Glomerular visceral epithelial cell (primary cell): ENCODE measurements at regions not wholly inside any gene's neighbourhood (a gene's known extent, or its start where the extent isn't known, plus 50 kb on each side); places are given as distances from the start of the nearest gene placed in this dataset.
"Not testable (repeated sequence)": the region's sequence is repeated elsewhere in the genome, so short reads cannot be mapped to it uniquely, and the experiment has no call there.

Experiments used
- DNase-seq: peaks from one replicate; pipeline ENCODE4 v3.0.0-alpha.2; 2016; ENCODE audit errors: extremely low spot score

DNA sequence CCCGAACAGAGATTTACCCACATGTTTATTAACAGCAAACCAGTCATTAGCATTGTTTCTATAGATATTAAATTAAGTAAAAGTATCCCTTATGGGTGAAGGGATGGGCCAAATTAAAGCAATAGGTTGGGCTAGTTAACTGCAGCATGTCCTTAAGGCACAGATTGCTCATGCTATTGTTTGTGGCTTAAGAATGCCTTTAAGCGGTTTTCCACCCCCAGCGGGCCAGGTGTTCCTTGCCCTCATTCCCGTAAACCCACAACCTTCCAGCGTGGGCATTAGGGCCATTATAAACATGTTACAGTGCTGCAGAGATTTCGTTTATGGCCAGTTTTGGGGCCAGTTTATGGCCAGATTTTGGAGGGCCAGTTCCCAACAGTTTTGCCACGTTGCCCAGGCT, 245.3 kb upstream of the PROK2 start:
- DNase-seq: not testable (repeated sequence)

DNA sequence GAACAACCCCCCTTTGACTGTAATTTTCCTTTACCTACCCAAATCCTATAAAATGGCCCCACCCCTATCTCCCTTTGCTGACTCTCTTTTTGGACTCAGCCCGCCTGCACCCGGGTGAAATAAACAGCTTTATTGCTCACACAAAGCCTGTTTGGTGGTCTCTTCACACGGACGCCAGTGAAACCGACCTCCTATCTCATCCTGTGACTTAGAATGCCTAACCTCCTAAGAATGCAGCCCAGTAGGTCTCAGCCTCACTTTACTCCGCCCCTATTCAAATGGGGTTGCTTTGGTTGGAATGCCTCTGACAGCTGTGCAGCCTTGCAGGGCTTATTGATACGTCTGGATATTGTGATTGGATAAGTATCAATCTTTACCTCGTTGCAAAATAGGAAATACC, 243.8 kb upstream of the PROK2 start:
- DNase-seq: not testable (repeated sequence)

DNA sequence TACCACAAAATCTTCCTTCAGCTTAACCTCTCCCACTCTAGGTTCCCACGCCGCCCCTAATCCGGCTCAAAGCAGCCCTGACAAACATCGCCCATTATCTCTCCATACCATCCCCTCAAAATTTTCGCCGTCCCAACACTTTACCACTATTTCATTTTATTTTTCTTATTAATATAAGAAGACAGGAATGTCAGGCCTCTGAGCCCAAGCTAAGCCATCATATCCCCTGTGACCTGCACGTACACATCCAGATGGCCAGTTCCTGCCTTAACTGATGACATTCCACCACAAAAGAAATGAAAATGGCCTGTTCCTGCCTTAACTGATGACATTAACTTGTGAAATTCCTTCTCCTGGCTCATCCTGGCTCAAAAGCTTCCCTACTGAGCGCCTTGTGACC, 243.4 kb upstream of the PROK2 start:
- not testable (repeated sequence) for DNase-seq

- not testable (repeated sequence) for DNase-seq
Observed at GRCh38 chr3:72027728-72028127, 242.8 kb upstream of the PROK2 start.

DNA sequence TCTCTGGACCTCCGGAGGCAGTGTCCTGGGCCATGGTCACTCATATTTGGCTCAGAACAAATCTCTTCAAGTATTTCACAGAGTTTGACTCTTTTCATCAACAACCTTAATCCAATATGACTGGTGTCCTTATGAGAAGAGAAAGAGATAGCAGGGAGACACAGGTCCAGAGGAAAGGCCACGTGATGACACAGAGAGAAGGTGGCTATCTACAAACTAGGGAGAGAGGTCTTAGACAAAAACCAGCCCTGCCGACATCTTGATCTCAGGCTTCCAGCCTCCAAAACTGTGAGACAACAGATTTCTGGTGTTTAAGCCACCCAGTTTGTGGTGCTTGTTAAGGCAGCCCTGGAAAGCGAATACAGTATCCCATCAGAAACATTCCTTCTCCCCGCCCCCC, 237.1 kb upstream of the PROK2 start:
- no peak for DNase-seq

DNA sequence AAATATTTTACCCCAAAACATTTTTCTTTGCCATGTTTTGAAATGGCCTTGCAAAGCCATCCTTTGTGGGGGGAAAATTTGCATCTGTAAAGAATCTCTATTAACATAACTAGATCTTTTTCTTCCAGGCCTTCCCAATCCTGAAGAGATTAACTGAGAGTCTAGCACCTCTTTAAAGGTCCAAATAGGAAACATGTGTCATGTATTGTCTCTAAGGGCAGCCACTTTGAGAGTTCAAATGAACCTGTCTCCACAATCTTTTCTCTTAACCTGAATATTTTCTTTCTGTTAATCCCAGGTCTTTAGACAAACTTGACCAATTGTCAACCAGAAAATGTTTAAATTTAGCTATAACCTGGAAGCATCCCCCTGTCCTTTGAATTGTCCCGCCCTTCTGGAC, 236.6 kb upstream of the PROK2 start:
- DNase-seq: no peak

- no peak for DNase-seq
Observed at GRCh38 chr3:72018343-72018984, 233.5 kb upstream of the PROK2 start.

GRCh38 chr3:72017935-72018334, 233.0 kb upstream of the PROK2 start:
- DNase-seq: no peak

- no peak for DNase-seq
Observed at GRCh38 chr3:72017311-72017710, 232.4 kb upstream of the PROK2 start.

- DNase-seq: no peak
Observed at GRCh38 chr3:72015463-72015862, 230.5 kb upstream of the PROK2 start.

DNA sequence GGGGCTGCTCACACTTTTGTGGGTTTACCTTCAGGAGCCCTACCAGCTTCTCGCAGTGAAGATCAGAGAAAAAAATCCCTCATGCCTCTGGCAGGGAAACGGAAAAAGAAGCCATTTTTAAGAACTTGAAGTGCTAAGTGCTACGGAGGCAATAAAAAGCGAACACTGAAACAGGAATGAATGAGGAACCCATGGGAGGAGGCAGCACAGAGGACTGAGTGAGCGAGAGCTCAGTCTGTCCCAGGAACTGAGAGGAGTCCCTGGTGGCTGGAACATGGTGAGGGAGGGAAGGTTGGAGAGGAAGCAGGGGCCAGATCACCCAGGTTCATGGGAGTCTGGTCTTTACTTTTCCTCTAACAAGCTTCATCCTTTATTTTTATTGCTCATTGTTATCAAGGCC, 228.1 kb upstream of the PROK2 start:
- no peak for DNase-seq

GRCh38 chr3:72012363-72012762, 227.4 kb upstream of the PROK2 start:
- no peak for DNase-seq

GRCh38 chr3:72011485-72011884, 226.5 kb upstream of the PROK2 start:
- DNase-seq: no peak

DNA sequence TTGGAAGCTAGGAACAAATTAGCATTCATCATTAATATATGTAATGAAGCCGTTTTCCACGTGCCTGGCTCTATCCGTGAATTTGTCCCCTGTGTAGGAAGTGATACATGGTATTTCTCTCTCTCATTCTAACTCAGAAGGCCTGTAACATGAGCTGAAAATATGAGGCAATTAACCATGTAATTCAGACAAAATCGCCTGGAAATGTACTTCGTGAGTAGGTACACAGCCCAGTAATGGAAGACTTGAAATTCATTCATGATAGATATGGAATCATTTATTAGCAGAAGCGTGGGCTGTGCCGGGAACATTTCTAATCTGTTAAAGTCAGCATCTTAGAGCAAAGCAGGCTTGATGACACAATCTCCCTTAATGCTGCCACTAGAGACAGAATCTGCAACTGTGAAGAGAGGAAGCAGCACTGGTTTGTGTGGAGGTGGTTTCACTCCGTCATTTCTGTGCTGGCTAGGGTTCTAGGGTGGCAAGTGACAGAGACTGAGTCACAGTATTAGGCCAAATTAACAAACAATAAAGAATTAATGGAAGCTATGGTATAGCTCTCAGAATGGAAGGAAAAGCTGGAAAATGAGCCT, 225.0 kb upstream of the PROK2 start:
- DNase-seq: no peak

DNA sequence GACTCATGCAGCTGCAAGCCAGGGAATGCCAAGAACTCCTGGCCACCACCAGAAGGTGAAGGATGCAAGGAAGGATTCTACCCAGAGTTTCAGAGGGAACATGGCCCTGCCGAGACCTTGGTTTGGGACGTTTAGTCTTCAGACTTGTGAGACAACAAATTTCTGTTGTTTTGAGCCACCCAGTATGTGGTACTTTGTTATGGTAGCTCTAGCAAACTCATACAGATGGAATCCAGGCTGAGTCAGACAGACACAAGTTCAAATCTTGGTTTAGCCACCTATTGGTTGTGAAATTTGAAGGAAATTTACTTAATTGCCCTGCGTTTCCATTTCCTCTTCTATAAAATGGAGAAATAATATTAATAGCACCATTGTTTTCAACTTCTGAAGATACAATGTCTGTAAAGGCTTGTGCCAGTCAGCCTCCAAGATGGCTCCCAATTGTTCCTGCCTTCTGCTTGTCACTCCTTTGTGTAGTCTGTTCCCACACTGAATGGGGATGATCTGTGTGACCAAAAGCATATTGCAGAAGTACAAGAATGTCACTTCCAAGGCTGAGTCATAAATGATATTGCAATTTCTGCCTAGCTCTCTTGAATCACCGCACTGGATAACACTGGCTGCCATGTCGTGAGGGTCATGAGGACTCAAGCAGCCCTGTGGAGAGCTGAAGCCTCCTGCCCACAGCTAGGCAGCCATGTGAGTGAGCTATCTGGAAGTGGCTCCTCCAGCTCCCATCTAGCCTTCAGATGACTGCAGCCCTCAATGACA, 223.5 kb upstream of the PROK2 start:
- DNase-seq: no peak

DNA sequence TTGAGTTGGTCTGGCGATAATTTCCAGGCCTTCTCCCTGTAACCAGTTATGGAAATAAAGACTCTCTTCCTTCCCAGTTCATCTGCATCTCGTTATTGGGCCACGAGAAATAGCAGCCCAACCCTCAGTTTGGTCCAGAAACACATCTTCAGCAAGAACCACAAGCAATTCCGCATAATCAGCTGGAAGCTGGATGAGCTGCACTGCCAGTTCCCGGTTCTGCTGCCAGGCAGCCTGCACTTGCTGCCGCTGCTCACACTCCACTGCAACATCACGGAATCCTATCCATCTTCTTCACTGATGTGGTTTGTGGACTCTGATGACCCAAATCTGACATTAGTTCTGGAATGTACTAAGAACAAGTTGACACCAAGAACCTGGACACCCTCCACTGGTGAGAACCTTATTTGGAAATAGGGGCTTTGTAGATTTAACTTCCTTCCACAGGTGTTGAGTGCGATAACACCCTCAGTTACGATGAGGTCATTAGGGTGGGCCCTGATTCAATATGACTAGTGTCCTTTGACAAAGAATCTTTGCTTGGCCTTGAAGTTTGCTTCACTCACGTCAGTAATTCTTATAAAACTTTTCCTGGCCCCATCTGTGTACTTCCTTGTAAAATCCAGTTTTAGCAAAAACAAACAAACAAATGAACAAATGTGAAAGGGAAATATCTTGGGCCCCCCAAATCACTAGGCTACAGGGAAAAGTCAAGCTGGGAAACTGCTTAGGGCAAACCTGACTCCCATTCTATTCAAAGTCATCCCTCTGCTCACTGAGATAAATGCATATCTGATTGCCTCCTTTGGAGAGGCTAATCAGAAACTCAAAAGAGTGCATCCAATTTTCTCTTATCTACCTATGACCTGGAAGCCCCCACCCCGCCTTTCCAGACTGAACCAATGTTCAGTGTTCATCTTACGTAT, 221.9 kb upstream of the PROK2 start:
- no peak for DNase-seq

- DNase-seq: no peak
Observed at GRCh38 chr3:72004749-72005292, 219.9 kb upstream of the PROK2 start.

DNA sequence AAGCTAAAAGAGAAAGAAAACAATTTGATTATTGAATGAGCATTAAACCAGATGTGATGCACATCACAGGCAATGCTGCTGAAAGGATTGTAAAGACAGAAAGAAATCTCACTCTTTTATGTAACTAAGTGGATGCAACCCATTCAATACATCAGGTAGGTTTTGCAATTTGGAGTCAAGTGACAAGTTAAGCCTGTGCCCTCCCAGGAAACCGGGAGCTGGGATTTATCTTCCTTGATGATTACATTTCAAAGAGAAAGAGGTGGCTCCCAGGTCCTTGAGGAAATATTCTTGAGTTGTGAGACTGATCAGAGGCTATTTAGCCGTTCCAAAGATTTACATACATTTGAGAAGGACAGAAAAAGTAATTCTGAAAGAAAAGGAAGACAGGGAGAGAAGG, 219.0 kb upstream of the PROK2 start:
- no peak for DNase-seq

DNA sequence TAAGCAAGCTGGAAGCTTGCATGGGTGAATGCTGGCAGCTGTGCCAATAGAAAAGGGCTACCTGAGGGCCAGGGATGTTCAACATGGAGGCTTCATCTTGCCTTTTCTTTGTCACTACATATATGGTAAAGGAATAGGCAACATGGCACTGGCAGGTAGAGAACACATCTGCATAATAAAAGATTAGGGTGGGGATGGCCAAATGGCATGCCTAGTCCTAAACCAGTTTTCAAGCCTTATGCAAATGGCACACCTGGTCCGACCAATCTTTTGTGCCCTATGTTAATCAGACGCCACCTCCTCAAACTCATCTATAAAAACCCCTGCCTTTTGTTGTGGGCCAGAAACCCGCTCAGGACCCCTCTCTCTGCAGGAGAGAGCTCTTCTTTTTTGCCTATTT, 216.8 kb upstream of the PROK2 start:
- no peak for DNase-seq

DNA sequence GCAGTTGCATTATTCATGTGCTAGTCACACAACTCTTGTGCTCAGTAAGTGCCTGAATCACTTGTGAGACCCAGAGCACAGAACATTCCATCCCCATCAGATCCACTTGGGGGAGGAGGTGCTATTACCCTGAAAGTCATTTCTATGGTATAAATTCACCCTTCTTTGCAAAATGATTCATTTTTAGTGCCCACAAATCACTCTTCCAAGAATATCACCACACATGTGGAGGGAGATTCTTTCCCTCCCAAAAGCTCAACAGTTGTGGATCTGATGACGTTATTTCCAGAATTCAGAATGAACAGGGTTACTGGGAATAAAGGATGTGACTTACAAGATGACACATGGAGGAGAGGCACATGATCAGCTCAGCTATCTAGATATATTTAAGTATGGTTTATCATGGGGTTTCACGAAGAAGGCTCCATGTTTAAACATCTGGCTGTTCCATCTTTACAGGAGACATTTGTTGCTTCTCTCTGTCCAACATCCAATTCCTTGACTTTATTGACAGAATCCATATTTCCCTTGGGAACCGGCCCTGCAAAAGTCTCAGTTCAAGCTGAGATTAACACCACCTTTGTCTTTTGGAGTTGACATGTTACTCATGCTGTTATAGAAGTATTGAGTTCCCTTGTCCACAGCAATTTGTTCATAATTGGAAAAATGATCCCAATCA, 214.2 kb upstream of the PROK2 start:
- no peak for DNase-seq

GRCh38 chr3:71997066-71997653, 212.2 kb upstream of the PROK2 start:
- no peak for DNase-seq
